Sigmoid colon (tissue), 4 donors: ENCODE measurements at regions not wholly inside any gene's neighbourhood (a gene's known extent, or its start where the extent isn't known, plus 50 kb on each side); places are given as distances from the start of the nearest gene placed in this dataset.

Experiments used
- EP300 ChIP-seq, 4 donors: sonication (generic); formaldehyde crosslinking; IDR thresholded peaks; one replicate each; pipeline ENCODE4 v1.6.1; 2017; ENCODE audit warnings: antibody characterized with exemption in 4 of 4
- TF ChIP-seq, protein P1 (sequence below), 4 experiments: fragments of 450-650 bp in 3 of 4; fragments of 200-600 bp in 1 of 4; IDR thresholded peaks; one replicate each; pipeline ENCODE4 v1.5.1; 2016 to 2019; ENCODE audit warnings: antibody characterized with exemption in 4 of 4, mild to moderate bottlenecking in 3 of 4, moderate library complexity in 2 of 4

DNA sequence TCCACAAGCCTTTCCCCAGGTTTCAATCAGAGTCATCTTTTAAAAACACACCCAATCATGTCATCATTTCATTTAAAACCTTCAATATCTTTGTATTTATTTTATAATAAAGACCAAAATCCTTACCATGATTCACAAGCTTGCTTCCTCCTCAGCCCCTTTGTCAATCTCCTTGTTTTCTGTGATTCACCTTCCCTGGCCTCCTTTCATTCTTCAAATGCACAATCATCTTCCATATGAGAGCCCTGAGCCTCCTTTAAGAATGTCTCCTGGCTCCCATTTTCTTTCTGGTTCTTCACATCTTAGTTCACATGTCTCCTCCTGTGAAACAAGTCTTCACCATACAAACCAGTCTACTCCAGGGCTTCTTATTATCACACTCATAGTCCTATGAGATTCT, 904.0 kb downstream of the SORCS3 start:
- TF ChIP-seq, protein P1, sequence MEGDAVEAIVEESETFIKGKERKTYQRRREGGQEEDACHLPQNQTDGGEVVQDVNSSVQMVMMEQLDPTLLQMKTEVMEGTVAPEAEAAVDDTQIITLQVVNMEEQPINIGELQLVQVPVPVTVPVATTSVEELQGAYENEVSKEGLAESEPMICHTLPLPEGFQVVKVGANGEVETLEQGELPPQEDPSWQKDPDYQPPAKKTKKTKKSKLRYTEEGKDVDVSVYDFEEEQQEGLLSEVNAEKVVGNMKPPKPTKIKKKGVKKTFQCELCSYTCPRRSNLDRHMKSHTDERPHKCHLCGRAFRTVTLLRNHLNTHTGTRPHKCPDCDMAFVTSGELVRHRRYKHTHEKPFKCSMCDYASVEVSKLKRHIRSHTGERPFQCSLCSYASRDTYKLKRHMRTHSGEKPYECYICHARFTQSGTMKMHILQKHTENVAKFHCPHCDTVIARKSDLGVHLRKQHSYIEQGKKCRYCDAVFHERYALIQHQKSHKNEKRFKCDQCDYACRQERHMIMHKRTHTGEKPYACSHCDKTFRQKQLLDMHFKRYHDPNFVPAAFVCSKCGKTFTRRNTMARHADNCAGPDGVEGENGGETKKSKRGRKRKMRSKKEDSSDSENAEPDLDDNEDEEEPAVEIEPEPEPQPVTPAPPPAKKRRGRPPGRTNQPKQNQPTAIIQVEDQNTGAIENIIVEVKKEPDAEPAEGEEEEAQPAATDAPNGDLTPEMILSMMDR (IDR thresholded peaks at IDR 0.05), result no peak
- TF ChIP-seq EP300 (IDR thresholded peaks at IDR 0.05), result no peak
